ENCODE measurements at regions not wholly inside any gene's neighbourhood (a gene's known extent, or its start where the extent isn't known, plus 50 kb on each side); places are given as distances from the start of the nearest gene placed in this dataset.

DNA sequence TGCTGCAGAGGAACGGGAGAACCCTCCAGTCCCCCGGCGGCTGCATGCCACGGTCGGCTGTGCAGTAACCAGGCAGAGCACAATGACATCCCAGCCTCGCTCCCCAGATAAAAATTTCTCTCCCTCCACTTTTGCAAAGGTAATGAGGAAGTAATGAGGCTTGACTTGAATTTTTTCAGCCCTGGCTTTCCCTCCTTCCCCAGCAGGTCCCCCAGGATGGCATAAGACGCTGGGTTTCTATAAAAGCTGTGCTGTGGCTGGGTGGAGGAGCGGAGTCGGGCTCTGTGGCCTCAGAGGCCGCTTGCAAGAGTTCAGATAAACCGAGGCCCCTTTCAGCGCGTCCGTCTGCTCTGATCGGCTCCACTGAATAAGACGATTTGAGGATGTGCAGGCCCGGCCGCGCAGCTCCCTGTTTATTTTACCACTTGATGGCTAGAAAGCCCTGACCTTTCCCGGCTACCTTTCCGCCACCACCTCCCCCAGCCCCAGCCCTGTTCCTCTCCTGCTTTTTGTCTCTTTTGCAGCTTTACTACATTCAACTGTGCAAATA is 351.9 kb upstream of the IRX2 start:
- TF ChIP-seq, protein P1, sequence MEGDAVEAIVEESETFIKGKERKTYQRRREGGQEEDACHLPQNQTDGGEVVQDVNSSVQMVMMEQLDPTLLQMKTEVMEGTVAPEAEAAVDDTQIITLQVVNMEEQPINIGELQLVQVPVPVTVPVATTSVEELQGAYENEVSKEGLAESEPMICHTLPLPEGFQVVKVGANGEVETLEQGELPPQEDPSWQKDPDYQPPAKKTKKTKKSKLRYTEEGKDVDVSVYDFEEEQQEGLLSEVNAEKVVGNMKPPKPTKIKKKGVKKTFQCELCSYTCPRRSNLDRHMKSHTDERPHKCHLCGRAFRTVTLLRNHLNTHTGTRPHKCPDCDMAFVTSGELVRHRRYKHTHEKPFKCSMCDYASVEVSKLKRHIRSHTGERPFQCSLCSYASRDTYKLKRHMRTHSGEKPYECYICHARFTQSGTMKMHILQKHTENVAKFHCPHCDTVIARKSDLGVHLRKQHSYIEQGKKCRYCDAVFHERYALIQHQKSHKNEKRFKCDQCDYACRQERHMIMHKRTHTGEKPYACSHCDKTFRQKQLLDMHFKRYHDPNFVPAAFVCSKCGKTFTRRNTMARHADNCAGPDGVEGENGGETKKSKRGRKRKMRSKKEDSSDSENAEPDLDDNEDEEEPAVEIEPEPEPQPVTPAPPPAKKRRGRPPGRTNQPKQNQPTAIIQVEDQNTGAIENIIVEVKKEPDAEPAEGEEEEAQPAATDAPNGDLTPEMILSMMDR (IDR thresholded peaks at IDR 0.05; ENCODE audit: insufficient read depth, low read length, missing control alignments), result no peak
- H3K4me3 ChIP-seq (ENCODE audit: low read depth, low read length), result no peak overlapping the region
- ChIA-PET CTCF (no interaction called here), POLR2A (no interaction called here)
- no peak for DNase-seq (ENCODE audit: low read depth, low spot score)

DNA sequence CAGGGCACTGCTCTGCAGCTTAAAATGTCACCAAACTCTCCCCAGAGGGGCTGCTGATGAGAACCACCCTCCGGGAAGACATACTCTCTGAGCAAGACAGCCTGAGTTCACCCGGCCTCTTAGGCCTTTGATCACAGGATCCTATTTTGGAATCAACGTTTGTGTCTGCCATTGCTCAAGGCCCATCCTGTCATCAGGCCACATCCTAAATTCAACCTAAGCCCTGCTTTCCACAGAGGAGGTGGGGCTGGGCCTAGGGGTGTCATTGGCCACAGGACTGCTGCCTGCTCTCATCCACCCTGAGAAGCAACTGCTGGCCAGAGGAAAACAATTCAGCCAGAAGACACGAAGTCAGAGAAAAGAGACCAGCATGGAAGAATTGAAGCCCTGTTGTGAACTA is 351.1 kb upstream of the IRX2 start:
- ChIA-PET CTCF (no interaction called here), POLR2A (no interaction called here)
- TF ChIP-seq, protein P1 (IDR thresholded peaks at IDR 0.05; ENCODE audit: insufficient read depth, low read length, missing control alignments), result no peak
- no peak overlapping the region for H3K4me3 ChIP-seq (ENCODE audit: low read depth, low read length)
- DNase-seq (ENCODE audit: low read depth, low spot score), result no peak

DNA sequence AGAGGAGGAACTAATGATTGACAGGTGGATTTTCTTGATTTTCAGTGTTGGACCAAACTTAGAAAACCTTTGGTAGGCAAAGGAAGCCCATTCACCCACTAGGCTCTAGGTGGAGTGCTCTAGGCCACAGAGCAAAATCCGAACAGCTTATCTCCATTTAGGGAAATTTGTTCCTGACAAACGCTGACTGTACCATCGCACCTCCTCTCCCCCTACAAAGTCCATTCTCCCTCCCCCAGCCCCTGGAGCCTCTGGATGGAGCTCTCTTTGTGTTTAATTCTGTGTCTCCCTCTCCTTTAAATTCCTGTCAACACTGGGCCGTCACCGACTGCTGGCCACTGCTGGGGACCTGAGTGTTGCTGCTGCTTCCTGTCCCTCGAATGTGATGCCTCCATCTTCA is 350.1 kb upstream of the IRX2 start:
- TF ChIP-seq, protein P1 (IDR thresholded peaks at IDR 0.05; ENCODE audit: insufficient read depth, low read length, missing control alignments), result no peak
- no peak for DNase-seq (ENCODE audit: low read depth, low spot score)
- CTCF ChIA-PET, result no interaction called here
- no peak overlapping the region for H3K4me3 ChIP-seq (ENCODE audit: low read depth, low read length)
- POLR2A ChIA-PET, result no interaction called here

DNA sequence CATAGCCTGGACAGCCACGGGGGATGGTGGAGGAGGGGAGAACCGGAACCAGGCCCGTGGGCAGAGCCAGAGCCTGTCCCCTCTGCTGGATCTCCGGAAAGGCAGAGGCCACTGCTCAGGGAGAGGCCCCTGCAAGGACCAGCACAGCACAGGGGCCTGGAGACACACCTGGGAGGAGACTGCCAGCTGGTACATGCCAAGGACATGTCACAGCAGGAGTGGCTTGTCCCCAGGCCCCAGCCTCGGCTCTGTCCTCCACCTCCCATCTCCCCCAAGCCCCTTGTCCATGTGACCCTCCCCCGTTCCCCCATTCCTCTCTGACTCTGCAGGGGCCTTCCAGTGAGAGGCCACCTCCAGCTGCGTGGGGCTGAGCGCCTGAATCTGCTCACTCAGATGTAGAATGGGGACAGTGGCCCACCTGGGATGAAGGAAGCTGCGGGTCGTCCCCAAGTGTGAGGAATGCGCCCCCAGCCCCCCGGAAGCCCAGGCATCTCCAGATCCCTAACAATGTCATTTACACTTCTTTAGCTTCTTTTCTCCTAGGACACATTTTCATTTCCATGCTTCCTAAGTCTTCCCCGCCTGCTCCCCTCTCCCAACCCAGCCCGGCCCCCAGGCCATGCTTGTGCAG is 349.6 kb upstream of the IRX2 start:
- DNase-seq (ENCODE audit: low read depth, low spot score), result no peak
- ChIA-PET CTCF (no interaction called here), POLR2A (no interaction called here)
- TF ChIP-seq, protein P1 (IDR thresholded peaks at IDR 0.05; ENCODE audit: insufficient read depth, low read length, missing control alignments), result no peak
- no peak overlapping the region for H3K4me3 ChIP-seq (ENCODE audit: low read depth, low read length)

DNA sequence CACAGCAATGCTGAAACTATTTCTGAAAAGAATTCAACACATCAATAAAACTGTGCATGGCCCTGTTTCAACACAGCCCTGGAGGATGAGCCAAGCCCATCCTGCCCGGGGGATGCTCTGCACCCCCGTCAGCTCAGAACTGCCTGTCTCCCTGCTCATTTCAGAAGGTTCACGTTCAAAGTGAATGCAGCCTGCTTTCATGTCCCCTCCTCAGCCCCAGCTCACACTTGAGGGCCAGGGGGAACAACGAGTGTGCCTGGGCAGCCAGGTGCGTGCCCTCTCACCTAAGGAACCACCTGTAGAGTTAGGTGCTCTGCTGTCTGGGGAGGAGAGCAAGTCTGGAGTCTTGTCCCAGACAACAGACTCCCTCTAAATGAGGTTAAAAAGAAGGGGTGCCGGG is 348.5 kb upstream of the IRX2 start:
- TF ChIP-seq, protein P1 (IDR thresholded peaks at IDR 0.05; ENCODE audit: insufficient read depth, low read length, missing control alignments), result no peak
- POLR2A ChIA-PET, result no interaction called here
- no peak for DNase-seq (ENCODE audit: low read depth, low spot score)
- H3K4me3 ChIP-seq (ENCODE audit: low read depth, low read length), result no peak overlapping the region
- CTCF ChIA-PET, result no interaction called here

DNA sequence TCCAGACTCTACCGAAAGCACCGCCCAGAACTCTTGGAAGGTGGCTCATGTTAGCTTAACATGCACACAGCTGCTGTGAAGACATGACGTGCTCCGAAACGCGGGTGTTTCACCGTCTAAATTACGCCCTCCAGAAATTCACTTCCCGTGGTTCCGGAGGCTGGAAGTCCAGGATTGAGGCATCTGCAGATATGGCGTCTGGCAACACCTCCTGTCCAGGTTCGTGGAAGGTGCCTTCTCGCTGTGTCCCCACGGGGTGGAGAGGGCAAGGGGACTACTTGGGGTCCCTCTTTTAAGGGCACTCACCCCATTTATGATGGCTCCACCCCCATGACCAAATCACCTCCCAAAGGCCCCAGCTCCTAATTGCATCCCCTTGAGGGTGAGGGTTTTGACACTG is 348.0 kb upstream of the IRX2 start:
- TF ChIP-seq, protein P1 (IDR thresholded peaks at IDR 0.05; ENCODE audit: insufficient read depth, low read length, missing control alignments), result no peak
- no peak overlapping the region for H3K4me3 ChIP-seq (ENCODE audit: low read depth, low read length)
- POLR2A ChIA-PET, result no interaction called here
- CTCF ChIA-PET, result no interaction called here
- no peak for DNase-seq (ENCODE audit: low read depth, low spot score)
